ENCODE measurements at regions not wholly inside any gene's neighbourhood (a gene's known extent, or its start where the extent isn't known, plus 50 kb on each side); places are given as distances from the start of the nearest gene placed in this dataset.

GRCh38 chr10:46217752-46218453, 68.9 kb upstream of the ANTXRL start (continued):
- TF ChIP-seq HNRNPLL (IDR thresholded peaks at IDR 0.05; ENCODE audit: low read depth, low read length, poor library complexity, severe bottlenecking) (peak; percentile 11), THRB (CRISPR knock-in tag; conservative IDR thresholded peaks at IDR 0.05) (peak; percentile 59; the same call in 1 of the 2 replicates), E2F6 (IDR thresholded peaks at IDR 0.05; ENCODE audit: borderline replicate concordance in 1 of 2, extremely low read depth in 1 of 2, insufficient read depth in 1 of 2, insufficient read length in 1 of 2, low read depth in 1 of 2, low read length in 1 of 2, poor library complexity in 1 of 2, severe bottlenecking in 1 of 2) (no peak), THRAP3 (IDR thresholded peaks at IDR 0.05; ENCODE audit: borderline replicate concordance) (0 out of 2 replicates have a peak, but pooled peaks have one; percentile 13), ZNF707 (CRISPR knock-in tag; conservative IDR thresholded peaks at IDR 0.05) (no peak), CEBPB (tag; IDR thresholded peaks at IDR 0.05) (no peak), RBM17 (IDR thresholded peaks at IDR 0.05; ENCODE audit: borderline replicate concordance, low read depth, low read length) (no peak), THAP7 (CRISPR knock-in tag; IDR thresholded peaks at IDR 0.05) (no peak), FOXK2 (conservative IDR thresholded peaks at IDR 0.05 in 1 of 2, IDR thresholded peaks at IDR 0.05 in 1 of 2; ENCODE audit: low read depth in 2 of 2) (0 out of 4 replicates have a peak, but pooled peaks of 1 of the 2 experiments have one; percentile 5), POLR2G (IDR thresholded peaks at IDR 0.05; ENCODE audit: low read depth, low read length) (no peak), ZNF174 (CRISPR knock-in tag; IDR thresholded peaks at IDR 0.05) (no peak), NEUROD1 (IDR thresholded peaks at IDR 0.05; ENCODE audit: borderline replicate concordance, low read depth, low read length, partially characterized antibody) (no peak), TARDBP (IDR thresholded peaks at IDR 0.05) (0 out of 2 replicates have a peak, but pooled peaks have one; percentile 9), NR0B1 (IDR thresholded peaks at IDR 0.05; ENCODE audit: partially characterized antibody) (no peak), U2AF1 (optimal IDR thresholded peaks at IDR 0.05; ENCODE audit: low read depth, low read length) (no peak), TSC22D4 (tag; IDR thresholded peaks at IDR 0.05) (0 out of 2 replicates have a peak, but pooled peaks have one; percentile 63), MLLT1 (IDR thresholded peaks at IDR 0.05) (peak; percentile 36 to 67; a peak in 3 of 4 replicates), ZBTB9 (CRISPR knock-in tag; IDR thresholded peaks at IDR 0.05) (no peak), ZNF143 (CRISPR knock-in tag; IDR thresholded peaks at IDR 0.05) (0 out of 2 replicates have a peak, but pooled peaks have one; percentile 26)

All from K562 (cell line).